ENCODE measurements at regions not wholly inside any gene's neighbourhood (a gene's known extent, or its start where the extent isn't known, plus 50 kb on each side); places are given as distances from the start of the nearest gene placed in this dataset.

DNA sequence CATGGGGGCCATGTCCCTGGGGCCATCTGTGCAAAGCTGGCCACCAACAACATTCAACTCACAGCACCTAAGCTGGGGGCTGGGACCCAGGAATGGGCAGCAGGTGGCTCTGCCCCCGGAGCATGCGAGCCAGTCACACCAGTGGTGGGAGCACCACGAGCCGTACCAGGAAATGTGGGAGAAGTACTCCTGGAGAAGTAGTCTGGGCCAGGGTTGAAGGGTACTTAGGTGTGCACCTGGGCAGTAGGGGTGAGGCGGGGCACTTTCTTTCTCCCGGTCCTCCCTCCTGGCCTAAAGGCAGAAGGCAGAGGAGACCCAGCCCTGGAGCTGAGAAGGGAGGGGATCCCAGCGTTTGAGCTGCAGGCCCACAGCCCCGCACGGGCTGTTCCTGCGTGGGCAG lies 94.2 kb downstream of the PLXNA1 start:
- Mint-ChIP-seq H3K4me1 (ENCODE audit: unreplicated experiment) (no peaks in the 10 kb centered on the region), H3K27ac (ENCODE audit: unreplicated experiment) (no peak overlapping the region), H3K4me3 (ENCODE audit: unreplicated experiment) (no peak overlapping the region), H3K36me3 (ENCODE audit: low read depth, unreplicated experiment) (no peaks in the 10 kb centered on the region), H3K9me3 (ENCODE audit: unreplicated experiment) (no peaks in the 10 kb centered on the region), H3K27me3 (ENCODE audit: unreplicated experiment) (peaks cover 1% of the 10 kb centered on the region)
- DNase-seq (ENCODE audit: low spot score), result no peak
- TF ChIP-seq, protein P1, sequence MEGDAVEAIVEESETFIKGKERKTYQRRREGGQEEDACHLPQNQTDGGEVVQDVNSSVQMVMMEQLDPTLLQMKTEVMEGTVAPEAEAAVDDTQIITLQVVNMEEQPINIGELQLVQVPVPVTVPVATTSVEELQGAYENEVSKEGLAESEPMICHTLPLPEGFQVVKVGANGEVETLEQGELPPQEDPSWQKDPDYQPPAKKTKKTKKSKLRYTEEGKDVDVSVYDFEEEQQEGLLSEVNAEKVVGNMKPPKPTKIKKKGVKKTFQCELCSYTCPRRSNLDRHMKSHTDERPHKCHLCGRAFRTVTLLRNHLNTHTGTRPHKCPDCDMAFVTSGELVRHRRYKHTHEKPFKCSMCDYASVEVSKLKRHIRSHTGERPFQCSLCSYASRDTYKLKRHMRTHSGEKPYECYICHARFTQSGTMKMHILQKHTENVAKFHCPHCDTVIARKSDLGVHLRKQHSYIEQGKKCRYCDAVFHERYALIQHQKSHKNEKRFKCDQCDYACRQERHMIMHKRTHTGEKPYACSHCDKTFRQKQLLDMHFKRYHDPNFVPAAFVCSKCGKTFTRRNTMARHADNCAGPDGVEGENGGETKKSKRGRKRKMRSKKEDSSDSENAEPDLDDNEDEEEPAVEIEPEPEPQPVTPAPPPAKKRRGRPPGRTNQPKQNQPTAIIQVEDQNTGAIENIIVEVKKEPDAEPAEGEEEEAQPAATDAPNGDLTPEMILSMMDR (IDR thresholded peaks at IDR 0.05; ENCODE audit: unreplicated experiment), result no peak

GRCh38 chr3:127077505-127078064 lies 94.7 kb downstream of the PLXNA1 start:
- DNase-seq (ENCODE audit: low spot score), result no peak
- Mint-ChIP-seq H3K36me3 (ENCODE audit: low read depth, unreplicated experiment) (no peaks in the 10 kb centered on the region), H3K27ac (ENCODE audit: unreplicated experiment) (no peak overlapping the region), H3K4me1 (ENCODE audit: unreplicated experiment) (no peaks in the 10 kb centered on the region), H3K9me3 (ENCODE audit: unreplicated experiment) (no peaks in the 10 kb centered on the region), H3K4me3 (ENCODE audit: unreplicated experiment) (no peak overlapping the region), H3K27me3 (ENCODE audit: unreplicated experiment) (no peaks in the 10 kb centered on the region)
- TF ChIP-seq, protein P1 (IDR thresholded peaks at IDR 0.05; ENCODE audit: unreplicated experiment), result no peak

- no peak for DNase-seq (ENCODE audit: low spot score)
- Mint-ChIP-seq H3K27ac (ENCODE audit: unreplicated experiment) (no peak overlapping the region), H3K4me1 (ENCODE audit: unreplicated experiment) (no peaks in the 10 kb centered on the region), H3K9me3 (ENCODE audit: unreplicated experiment) (no peaks in the 10 kb centered on the region), H3K27me3 (ENCODE audit: unreplicated experiment) (no peaks in the 10 kb centered on the region), H3K36me3 (ENCODE audit: low read depth, unreplicated experiment) (no peaks in the 10 kb centered on the region), H3K4me3 (ENCODE audit: unreplicated experiment) (no peak overlapping the region)
- TF ChIP-seq, protein P1 (IDR thresholded peaks at IDR 0.05; ENCODE audit: unreplicated experiment), result no peak
Measured at GRCh38 chr3:127078626-127079025, 95.7 kb downstream of the PLXNA1 start.

- TF ChIP-seq, protein P1 (IDR thresholded peaks at IDR 0.05; ENCODE audit: unreplicated experiment), result no peak
- peaks cover 2% of the 10 kb centered on the region for H3K27me3 Mint-ChIP-seq (ENCODE audit: unreplicated experiment)
- H3K4me1 Mint-ChIP-seq (ENCODE audit: unreplicated experiment), result no peaks in the 10 kb centered on the region
- H3K4me3 Mint-ChIP-seq (ENCODE audit: unreplicated experiment), result no peak overlapping the region
- H3K36me3 Mint-ChIP-seq (ENCODE audit: low read depth, unreplicated experiment), result no peaks in the 10 kb centered on the region
- no peaks in the 10 kb centered on the region for H3K9me3 Mint-ChIP-seq (ENCODE audit: unreplicated experiment)
- DNase-seq (ENCODE audit: low spot score), result no peak
- H3K27ac Mint-ChIP-seq (ENCODE audit: unreplicated experiment), result no peak overlapping the region
Measured at GRCh38 chr3:127079211-127079610, 96.3 kb downstream of the PLXNA1 start.

- DNase-seq (ENCODE audit: low spot score), result no peak
- Mint-ChIP-seq H3K27ac (ENCODE audit: unreplicated experiment) (no peak overlapping the region), H3K36me3 (ENCODE audit: low read depth, unreplicated experiment) (no peaks in the 10 kb centered on the region), H3K9me3 (ENCODE audit: unreplicated experiment) (no peaks in the 10 kb centered on the region), H3K27me3 (ENCODE audit: unreplicated experiment) (peaks cover 2% of the 10 kb centered on the region), H3K4me3 (ENCODE audit: unreplicated experiment) (no peak overlapping the region), H3K4me1 (ENCODE audit: unreplicated experiment) (no peaks in the 10 kb centered on the region)
- TF ChIP-seq, protein P1 (IDR thresholded peaks at IDR 0.05; ENCODE audit: unreplicated experiment), result no peak
Measured at GRCh38 chr3:127081001-127081720, 98.2 kb downstream of the PLXNA1 start.
